ENCODE measurements at regions not wholly inside any gene's neighbourhood (a gene's known extent, or its start where the extent isn't known, plus 50 kb on each side); places are given as distances from the start of the nearest gene placed in this dataset.

GRCh38 chr13:66089711-66090110 lies 1140.4 kb downstream of the PCDH9 start:
- 28% methylated on average over 1 of the region's 1 CpG for WGBS
- no peaks in the 10 kb centered on the region for H3K4me1 ChIP-seq (ENCODE audit: control insufficient read depth in 4 of 4, insufficient read depth in 4 of 4, low read length in 3 of 4)
- no peak overlapping the region for H3K27ac ChIP-seq (ENCODE audit: low read depth in 1 of 2, low read length in 2 of 2)
- no peak overlapping the region for H3K4me3 ChIP-seq (ENCODE audit: low read depth in 1 of 3, low read length in 3 of 3)
- no peak overlapping the region for H3K9ac ChIP-seq (ENCODE audit: low read depth in 1 of 2, low read length in 2 of 2)
- no peak for DNase-seq (ENCODE audit: low spot score)
- no peak for TF ChIP-seq ATF3 (IDR thresholded peaks at IDR 0.05)
- TF ChIP-seq GABPA (IDR thresholded peaks at IDR 0.05 in 1 of 2, conservative IDR thresholded peaks at IDR 0.05 in 1 of 2) = no peak
- TF ChIP-seq NR2F2 (IDR thresholded peaks at IDR 0.05) = no peak
- TF ChIP-seq EGR1 (IDR thresholded peaks at IDR 0.05; ENCODE audit: low read depth in 2 of 2) = no peak
- TF ChIP-seq CTCF (IDR thresholded peaks at IDR 0.05; ENCODE audit: low read depth, low read length, missing input control) = no peak
- TF ChIP-seq YY1 (IDR thresholded peaks at IDR 0.05) = no peak
- TF ChIP-seq FOXA1 (IDR thresholded peaks at IDR 0.05) = no peak
- no peak for TF ChIP-seq HNF4A (conservative IDR thresholded peaks at IDR 0.05)
- no peak for TF ChIP-seq ZBTB33 (IDR thresholded peaks at IDR 0.05)
- TF ChIP-seq RAD21 (IDR thresholded peaks at IDR 0.05) = no peak
- no peak for TF ChIP-seq RXRA (IDR thresholded peaks at IDR 0.05)
- no peak for TF ChIP-seq SP1 (IDR thresholded peaks at IDR 0.05)
- TF ChIP-seq REST (IDR thresholded peaks at IDR 0.05) = no peak
- TF ChIP-seq MAX (IDR thresholded peaks at IDR 0.05) = no peak
- TF ChIP-seq HNF4G (IDR thresholded peaks at IDR 0.05) = no peak
- no peaks in the 10 kb centered on the region for H3K36me3 ChIP-seq (ENCODE audit: control insufficient read depth in 4 of 4, insufficient read depth in 3 of 4, low read depth in 1 of 4, low read length in 3 of 4)
- no peaks in the 10 kb centered on the region for H3K27me3 ChIP-seq (ENCODE audit: control insufficient read depth in 4 of 4, insufficient read depth in 4 of 4, low read length in 3 of 4)
- peaks cover 0 to 4% (median 0%) of the 10 kb centered on the region in 4 donors for H3K9me3 ChIP-seq (ENCODE audit: control insufficient read depth in 4 of 4, low read length in 3 of 4)

- H3K36me3 ChIP-seq (ENCODE audit: control insufficient read depth in 4 of 4, insufficient read depth in 3 of 4, low read depth in 1 of 4, low read length in 3 of 4) = no peaks in the 10 kb centered on the region
- no peaks in the 10 kb centered on the region for H3K9me3 ChIP-seq (ENCODE audit: control insufficient read depth in 4 of 4, low read length in 3 of 4)
- DNase-seq (ENCODE audit: low spot score) = no peak
- H3K27ac ChIP-seq (ENCODE audit: low read depth in 1 of 2, low read length in 2 of 2) = no peak overlapping the region
- TF ChIP-seq JUND (IDR thresholded peaks at IDR 0.05) (no peak), YY1 (IDR thresholded peaks at IDR 0.05) (no peak), SP1 (IDR thresholded peaks at IDR 0.05) (no peak)
- H3K27me3 ChIP-seq (ENCODE audit: control insufficient read depth in 4 of 4, insufficient read depth in 4 of 4, low read length in 3 of 4) = no peaks in the 10 kb centered on the region
- no peaks in the 10 kb centered on the region for H3K4me1 ChIP-seq (ENCODE audit: control insufficient read depth in 4 of 4, insufficient read depth in 4 of 4, low read length in 3 of 4)
- 37% methylated on average over 2 of the region's 2 CpGs for WGBS
- no peak overlapping the region for H3K4me3 ChIP-seq (ENCODE audit: low read depth in 1 of 3, low read length in 3 of 3)
- H3K9ac ChIP-seq (ENCODE audit: low read depth in 1 of 2, low read length in 2 of 2) = no peak overlapping the region
These were observed 1142.8 kb downstream of the PCDH9 start for GRCh38 chr13:66087269-66087710.

Data from liver (tissue), 8 donors.